ENCODE measurements at regions not wholly inside any gene's neighbourhood (a gene's known extent, or its start where the extent isn't known, plus 50 kb on each side); places are given as distances from the start of the nearest gene placed in this dataset.

- ATAC-seq: no peak
- CTCF ChIA-PET: no interaction called here
- Histone ChIP-seq H2AFZ (ENCODE audit: low read length) (no peak overlapping the region), H3F3A (ENCODE audit: low read length, unreplicated experiment) (no peaks in the 10 kb centered on the region), H4K20me1 (ENCODE audit: low read length) (no peaks in the 10 kb centered on the region), H3K9me3 (ENCODE audit: low read length) (no peaks in the 10 kb centered on the region), H3K4me2 (ENCODE audit: low read length) (no peak overlapping the region), H3K27ac (ENCODE audit: low read length) (no peak overlapping the region), H3K9ac (ENCODE audit: low read length) (no peak overlapping the region), H3K4me3 (ENCODE audit: low read length) (no peak overlapping the region), H3K27me3 (ENCODE audit: low read length) (no peaks in the 10 kb centered on the region), H3K4me1 (ENCODE audit: insufficient read depth, low read length) (peaks cover 20% of the 10 kb centered on the region), H3K79me2 (ENCODE audit: low read length) (no peaks in the 10 kb centered on the region), H3K9me2 (replicated peaks; ENCODE audit: low read length) (no peaks in the 10 kb centered on the region), H3K36me3 (ENCODE audit: low read depth, low read length) (no peaks in the 10 kb centered on the region)
- intact Hi-C loops (cut with micrococcal nuclease): no loop called here
- TF ChIP-seq EZH2phosphoT487 (IDR thresholded peaks at IDR 0.05; ENCODE audit: borderline replicate concordance, low read length): no peak
- TF ChIP-seq EZH2 (IDR thresholded peaks at IDR 0.05; ENCODE audit: low read length, unreplicated experiment): no peak
- TF ChIP-seq CTCF (conservative IDR thresholded peaks at IDR 0.05; ENCODE audit: low read depth, low read length): no peak
- no peak for DNase-seq
- no TSS peak for BruUV-seq (replicated peaks)
- POLR2A ChIA-PET (ENCODE audit: unreplicated experiment): no interaction called here
Observed at GRCh38 chr10:3858051-3858845, 73.2 kb upstream of the KLF6 start.

GRCh38 chr10:3857318-3857717, 72.3 kb upstream of the KLF6 start:
- no peaks in the 10 kb centered on the region for H3K9me2 ChIP-seq (replicated peaks; ENCODE audit: low read length)
- H3K27ac ChIP-seq (ENCODE audit: low read length): no peak overlapping the region
- H2AFZ ChIP-seq (ENCODE audit: low read length): no peak overlapping the region

More at GRCh38 chr10:3857318-3857717, 72.3 kb upstream of the KLF6 start:
- no peaks in the 10 kb centered on the region for H3K36me3 ChIP-seq (ENCODE audit: low read depth, low read length)
- POLR2A ChIA-PET (ENCODE audit: unreplicated experiment): no interaction called here
- CTCF ChIA-PET: no interaction called here
- DNase-seq: no peak
- H3F3A ChIP-seq (ENCODE audit: low read length, unreplicated experiment): no peaks in the 10 kb centered on the region
- H3K4me1 ChIP-seq (ENCODE audit: insufficient read depth, low read length): peaks cover 26% of the 10 kb centered on the region
- H3K4me2 ChIP-seq (ENCODE audit: low read length): no peak overlapping the region
- no TSS peak for BruUV-seq (replicated peaks)
- H3K27me3 ChIP-seq (ENCODE audit: low read length): no peaks in the 10 kb centered on the region
- no peak for TF ChIP-seq CTCF (conservative IDR thresholded peaks at IDR 0.05; ENCODE audit: low read depth, low read length)
- no peak for TF ChIP-seq EZH2 (IDR thresholded peaks at IDR 0.05; ENCODE audit: low read length, unreplicated experiment)
- no peak for TF ChIP-seq EZH2phosphoT487 (IDR thresholded peaks at IDR 0.05; ENCODE audit: borderline replicate concordance, low read length)
- no peak overlapping the region for H3K9ac ChIP-seq (ENCODE audit: low read length)
- no peak overlapping the region for H3K4me3 ChIP-seq (ENCODE audit: low read length)
- ATAC-seq: no peak
- no peaks in the 10 kb centered on the region for H4K20me1 ChIP-seq (ENCODE audit: low read length)
- intact Hi-C loops (cut with micrococcal nuclease): no loop called here
- no peaks in the 10 kb centered on the region for H3K9me3 ChIP-seq (ENCODE audit: low read length)
- no peaks in the 10 kb centered on the region for H3K79me2 ChIP-seq (ENCODE audit: low read length)

Measured in PC-3 (cell line).